Keratinocyte (primary cell): ENCODE measurements at regions not wholly inside any gene's neighbourhood (a gene's known extent, or its start where the extent isn't known, plus 50 kb on each side); places are given as distances from the start of the nearest gene placed in this dataset.

Experiments used
- CTCF ChIP-seq, 3 experiments: IDR thresholded peaks in 1 of 3; conservative IDR thresholded peaks in 1 of 3; optimal IDR thresholded peaks in 1 of 3; 2 replicates in 2 of 3; 3 replicates in 1 of 3; pipeline versions ENCODE3 to v1.5.1; 2011; ENCODE audit warnings: low read length in 3 of 3, mild to moderate bottlenecking in 3 of 3, moderate library complexity in 2 of 3, control low read depth in 1 of 3, inconsistent platforms in 1 of 3; ENCODE audit not compliant: insufficient read depth in 2 of 3; ENCODE audit errors: extremely low read depth in 1 of 3
- EZH2 ChIP-seq: IDR thresholded peaks from one replicate; pipeline ENCODE4 v1.6.1; 2012; ENCODE audit warnings: inconsistent platforms, mild to moderate bottlenecking, low read length, moderate library complexity

GRCh38 chr4:34280131-34280530 is 1964.2 kb downstream of the ARAP2 start:
- TF ChIP-seq CTCF (optimal IDR thresholded peaks at IDR 0.05 in 1 of 3, IDR thresholded peaks at IDR 0.05 in 1 of 3, conservative IDR thresholded peaks at IDR 0.05 in 1 of 3; ENCODE audit: extremely low read depth in 1 of 3, insufficient read depth in 2 of 3, low read length in 3 of 3) (no peak), EZH2 (no peak)
